Gastroesophageal sphincter (tissue), 3 donors: ENCODE measurements at regions not wholly inside any gene's neighbourhood (a gene's known extent, or its start where the extent isn't known, plus 50 kb on each side); places are given as distances from the start of the nearest gene placed in this dataset.

Source experiments
- CTCF ChIP-seq, 4 experiments: fragments of 200-600 bp in 2 of 4; fragments of 450-650 bp in 2 of 4; sonication (generic) in 1 of 4; IDR thresholded peaks; one replicate each; pipeline ENCODE4 v1.5.1; 2017 to 2019; ENCODE audit warnings: antibody characterized with exemption in 4 of 4, mild to moderate bottlenecking in 2 of 4, moderate library complexity in 2 of 4
- EP300 ChIP-seq: sonication (generic); formaldehyde crosslinking; IDR thresholded peaks from one replicate; pipeline ENCODE4 v1.6.1; 2017; ENCODE audit warnings: antibody characterized with exemption, mild to moderate bottlenecking
- POLR2A ChIP-seq, 2 donors: fragments of 450-650 bp; IDR thresholded peaks; one replicate each; pipeline ENCODE4 v1.6.1; 2017; ENCODE audit warnings: antibody characterized with exemption in 2 of 2, mild to moderate bottlenecking in 2 of 2, moderate library complexity in 1 of 2
- POLR2AphosphoS5 ChIP-seq: sonication (generic); formaldehyde crosslinking; IDR thresholded peaks from one replicate; pipeline ENCODE4 v1.6.1; 2017; ENCODE audit warnings: antibody characterized with exemption

GRCh38 chr10:78309536-78310237 is 276.0 kb downstream of the RPS24 start:
- TF ChIP-seq POLR2A (IDR thresholded peaks at IDR 0.05) (no peak), CTCF (IDR thresholded peaks at IDR 0.05) (no peak), POLR2AphosphoS5 (no peak), EP300 (no peak)
